HL-60 (cell line): ENCODE measurements at regions not wholly inside any gene's neighbourhood (a gene's known extent, or its start where the extent isn't known, plus 50 kb on each side); places are given as distances from the start of the nearest gene placed in this dataset.
"Not testable (repeated sequence)": the region's sequence is repeated elsewhere in the genome, so short reads cannot be mapped to it uniquely, and the experiment has no call there.

Source experiments
- DNase-seq, 2 experiments: peaks; one replicate each; pipeline ENCODE4 v3.0.0-alpha.2; 2010 to 2020; ENCODE audit warnings: low read depth in 1 of 2, low spot score in 1 of 2
- H3K27ac ChIP-seq: fragments of 250-450 bp; sonication (Bioruptor Pico); replicated peaks from 2 replicates; pipeline ENCODE4 v1.5.1; 2020; ENCODE audit warnings: mild to moderate bottlenecking, moderate library complexity
- H3K27me3 ChIP-seq: fragments of 250-450 bp; sonication (Bioruptor Pico); 2 replicates; pipeline ENCODE4 v1.5.1; 2021; ENCODE audit warnings: mild to moderate bottlenecking, moderate library complexity; ENCODE audit not compliant: insufficient read depth, poor library complexity, severe bottlenecking
- H3K4me3 ChIP-seq: replicated peaks from 2 replicates; pipeline ENCODE4 v1.5.1; 2011; ENCODE audit warnings: mild to moderate bottlenecking, control low read depth, low read length; ENCODE audit not compliant: insufficient read depth
- GABPA ChIP-seq: IDR thresholded peaks from 2 replicates; pipeline ENCODE4 v1.6.1; 2012; ENCODE audit warnings: low read depth
- POLR2AphosphoS5 ChIP-seq: IDR thresholded peaks from 2 replicates; pipeline ENCODE4 v1.6.1; 2012; ENCODE audit warnings: low read depth
- SPI1 ChIP-seq: IDR thresholded peaks from 2 replicates; pipeline ENCODE4 v1.6.1; 2012; ENCODE audit warnings: low read depth, mild to moderate bottlenecking, borderline replicate concordance
- TF ChIP-seq, protein P1 (sequence below): IDR thresholded peaks from one replicate; pipeline ENCODE4 v1.5.1; 2011; ENCODE audit warnings: low read length, control low read depth, inconsistent platforms; ENCODE audit not compliant: insufficient read depth
- TF ChIP-seq, protein P2 (sequence below): IDR thresholded peaks from 2 replicates; pipeline ENCODE4 v1.6.1; 2012; ENCODE audit warnings: low read depth; ENCODE audit not compliant: insufficient replicate concordance

DNA sequence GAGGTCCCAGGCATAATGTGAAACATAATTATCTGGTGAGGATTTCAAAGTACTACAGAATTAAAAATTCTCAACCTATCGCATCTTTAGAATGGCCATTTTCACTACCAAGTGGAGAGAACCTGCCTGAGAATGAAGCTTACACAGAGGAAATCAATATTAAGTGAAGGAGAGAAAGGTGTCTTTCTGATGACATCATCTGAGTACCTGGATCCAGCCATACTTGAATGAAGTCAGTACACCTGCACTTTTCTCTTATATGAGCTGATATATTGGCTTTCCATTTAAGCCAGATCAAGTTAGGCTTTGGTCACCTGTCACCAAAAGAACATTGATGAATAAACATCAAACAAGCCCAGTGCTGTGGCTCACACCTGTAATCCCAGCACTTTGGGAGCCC is 118.9 kb upstream of the MED14 start:
- TF ChIP-seq, protein P1, sequence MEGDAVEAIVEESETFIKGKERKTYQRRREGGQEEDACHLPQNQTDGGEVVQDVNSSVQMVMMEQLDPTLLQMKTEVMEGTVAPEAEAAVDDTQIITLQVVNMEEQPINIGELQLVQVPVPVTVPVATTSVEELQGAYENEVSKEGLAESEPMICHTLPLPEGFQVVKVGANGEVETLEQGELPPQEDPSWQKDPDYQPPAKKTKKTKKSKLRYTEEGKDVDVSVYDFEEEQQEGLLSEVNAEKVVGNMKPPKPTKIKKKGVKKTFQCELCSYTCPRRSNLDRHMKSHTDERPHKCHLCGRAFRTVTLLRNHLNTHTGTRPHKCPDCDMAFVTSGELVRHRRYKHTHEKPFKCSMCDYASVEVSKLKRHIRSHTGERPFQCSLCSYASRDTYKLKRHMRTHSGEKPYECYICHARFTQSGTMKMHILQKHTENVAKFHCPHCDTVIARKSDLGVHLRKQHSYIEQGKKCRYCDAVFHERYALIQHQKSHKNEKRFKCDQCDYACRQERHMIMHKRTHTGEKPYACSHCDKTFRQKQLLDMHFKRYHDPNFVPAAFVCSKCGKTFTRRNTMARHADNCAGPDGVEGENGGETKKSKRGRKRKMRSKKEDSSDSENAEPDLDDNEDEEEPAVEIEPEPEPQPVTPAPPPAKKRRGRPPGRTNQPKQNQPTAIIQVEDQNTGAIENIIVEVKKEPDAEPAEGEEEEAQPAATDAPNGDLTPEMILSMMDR: no peak
- TF ChIP-seq POLR2AphosphoS5: no peak
- TF ChIP-seq SPI1: no peak
- TF ChIP-seq, protein P2, sequence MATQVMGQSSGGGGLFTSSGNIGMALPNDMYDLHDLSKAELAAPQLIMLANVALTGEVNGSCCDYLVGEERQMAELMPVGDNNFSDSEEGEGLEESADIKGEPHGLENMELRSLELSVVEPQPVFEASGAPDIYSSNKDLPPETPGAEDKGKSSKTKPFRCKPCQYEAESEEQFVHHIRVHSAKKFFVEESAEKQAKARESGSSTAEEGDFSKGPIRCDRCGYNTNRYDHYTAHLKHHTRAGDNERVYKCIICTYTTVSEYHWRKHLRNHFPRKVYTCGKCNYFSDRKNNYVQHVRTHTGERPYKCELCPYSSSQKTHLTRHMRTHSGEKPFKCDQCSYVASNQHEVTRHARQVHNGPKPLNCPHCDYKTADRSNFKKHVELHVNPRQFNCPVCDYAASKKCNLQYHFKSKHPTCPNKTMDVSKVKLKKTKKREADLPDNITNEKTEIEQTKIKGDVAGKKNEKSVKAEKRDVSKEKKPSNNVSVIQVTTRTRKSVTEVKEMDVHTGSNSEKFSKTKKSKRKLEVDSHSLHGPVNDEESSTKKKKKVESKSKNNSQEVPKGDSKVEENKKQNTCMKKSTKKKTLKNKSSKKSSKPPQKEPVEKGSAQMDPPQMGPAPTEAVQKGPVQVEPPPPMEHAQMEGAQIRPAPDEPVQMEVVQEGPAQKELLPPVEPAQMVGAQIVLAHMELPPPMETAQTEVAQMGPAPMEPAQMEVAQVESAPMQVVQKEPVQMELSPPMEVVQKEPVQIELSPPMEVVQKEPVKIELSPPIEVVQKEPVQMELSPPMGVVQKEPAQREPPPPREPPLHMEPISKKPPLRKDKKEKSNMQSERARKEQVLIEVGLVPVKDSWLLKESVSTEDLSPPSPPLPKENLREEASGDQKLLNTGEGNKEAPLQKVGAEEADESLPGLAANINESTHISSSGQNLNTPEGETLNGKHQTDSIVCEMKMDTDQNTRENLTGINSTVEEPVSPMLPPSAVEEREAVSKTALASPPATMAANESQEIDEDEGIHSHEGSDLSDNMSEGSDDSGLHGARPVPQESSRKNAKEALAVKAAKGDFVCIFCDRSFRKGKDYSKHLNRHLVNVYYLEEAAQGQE: no peak
- TF ChIP-seq GABPA: no peak
- Histone ChIP-seq H3K27me3 (no peaks in the 10 kb centered on the region), H3K27ac (no peak overlapping the region), H3K4me3 (no peak overlapping the region)
- DNase-seq: no peak

DNA sequence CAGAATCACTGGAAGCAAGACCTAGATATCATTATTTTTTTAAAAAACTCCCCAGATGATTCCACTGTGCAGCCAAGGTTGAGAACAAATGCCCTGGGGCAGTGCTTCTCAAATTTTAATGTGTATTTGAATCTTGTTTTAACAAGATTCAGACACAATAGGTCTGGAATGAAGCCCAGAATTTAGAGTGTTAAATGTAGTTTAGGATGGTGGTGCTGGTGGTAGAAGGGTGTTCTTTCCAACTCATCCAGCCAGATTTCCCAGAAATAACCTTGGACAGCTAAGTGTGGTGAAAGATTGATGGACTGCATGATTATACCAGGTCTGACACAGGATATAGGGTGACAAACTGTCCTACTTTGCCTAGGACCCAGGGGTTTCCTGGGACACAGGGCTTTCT is 120.1 kb upstream of the MED14 start:
- Histone ChIP-seq H3K27me3 (no peaks in the 10 kb centered on the region), H3K27ac (no peak overlapping the region), H3K4me3 (no peak overlapping the region)
- no peak for DNase-seq
- TF ChIP-seq, protein P2: no peak
- TF ChIP-seq SPI1: no peak
- no peak for TF ChIP-seq GABPA
- TF ChIP-seq, protein P1: no peak
- TF ChIP-seq POLR2AphosphoS5: no peak

DNA sequence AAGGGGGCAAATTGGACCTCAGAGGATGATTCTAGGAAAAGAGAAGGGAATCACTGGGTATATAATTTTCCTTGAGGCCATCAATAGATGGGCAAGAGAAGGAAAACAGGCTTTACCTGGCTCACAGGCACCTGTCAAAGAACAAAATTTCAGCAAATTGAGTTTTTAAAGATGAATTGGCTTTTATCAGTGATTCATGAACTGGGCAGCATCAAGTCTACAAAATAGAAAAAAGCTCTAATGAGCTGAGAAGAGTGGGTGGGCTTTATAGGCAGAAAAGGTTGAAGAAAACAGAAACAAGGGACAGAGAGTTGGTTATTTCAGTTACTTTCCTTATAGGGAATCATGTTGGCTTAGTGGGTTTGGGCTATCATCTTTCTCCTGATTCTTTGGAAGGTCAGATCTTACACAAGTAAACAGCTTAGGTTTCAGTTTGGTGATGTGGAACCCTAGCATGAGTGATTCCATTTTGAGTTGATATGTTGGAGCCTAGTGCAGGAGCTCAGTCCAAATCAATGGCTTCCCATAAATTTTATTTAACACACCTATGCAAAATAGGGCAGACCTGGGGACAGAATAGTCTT is 120.7 kb upstream of the MED14 start:
- Histone ChIP-seq H3K27me3 (no peaks in the 10 kb centered on the region), H3K4me3 (no peak overlapping the region), H3K27ac (no peak overlapping the region)
- DNase-seq: no peak
- no peak for TF ChIP-seq GABPA
- TF ChIP-seq, protein P1: no peak
- no peak for TF ChIP-seq POLR2AphosphoS5
- TF ChIP-seq, protein P2: no peak
- no peak for TF ChIP-seq SPI1

DNA sequence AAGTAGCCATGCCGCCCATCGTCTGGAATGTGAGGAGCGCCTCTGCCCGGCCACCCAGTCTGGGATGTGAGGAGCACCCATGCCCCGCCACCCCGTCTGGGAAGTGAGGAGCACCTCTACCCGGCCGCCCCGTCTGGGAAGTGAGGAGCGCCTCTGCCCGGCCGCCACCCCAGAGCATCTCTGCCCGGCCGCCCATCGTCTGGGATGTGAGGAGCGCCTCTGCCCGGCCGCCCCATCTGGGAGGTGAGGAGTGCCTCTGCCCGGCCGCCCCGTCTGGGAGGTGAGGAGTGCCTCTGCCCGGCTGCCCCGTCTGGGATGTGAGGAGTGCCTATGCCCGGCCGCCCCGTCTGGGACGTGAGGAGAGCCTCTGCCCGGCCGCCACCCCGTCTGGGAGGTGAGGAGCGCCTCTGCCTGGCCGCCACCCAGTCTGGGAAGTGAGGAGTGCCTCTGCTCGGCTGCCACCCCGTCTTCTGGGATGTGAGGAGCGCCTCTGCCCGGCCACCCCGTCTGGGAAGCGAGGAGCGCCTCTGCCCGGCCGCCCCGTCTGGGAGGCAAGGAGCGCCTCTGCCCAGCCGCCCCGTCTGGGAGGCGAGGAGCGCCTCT is 126.7 kb upstream of the MED14 start:
- not testable (repeated sequence) for H3K27ac ChIP-seq, H3K27me3 ChIP-seq, DNase-seq, H3K4me3 ChIP-seq

DNA sequence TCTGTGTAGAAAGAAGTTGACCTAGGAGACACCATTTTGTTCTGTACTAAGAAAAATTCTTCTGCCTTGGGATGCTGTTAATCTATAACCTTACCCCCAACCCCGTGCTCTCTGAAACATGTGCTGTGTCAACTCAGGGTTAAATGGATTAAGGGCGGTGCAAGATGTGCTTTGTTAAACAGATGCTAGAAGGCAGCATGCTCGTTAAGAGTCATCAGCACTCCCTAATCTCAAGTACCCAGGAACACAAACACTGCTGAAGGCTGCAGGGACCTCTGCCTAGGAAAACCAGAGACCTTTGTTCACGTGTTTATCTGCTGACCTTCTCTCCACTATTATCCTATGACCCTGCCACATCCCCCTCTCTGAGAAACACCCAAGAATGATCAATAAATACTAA is 127.9 kb upstream of the MED14 start:
- H3K27ac ChIP-seq, H3K27me3 ChIP-seq, DNase-seq, H3K4me3 ChIP-seq: not testable (repeated sequence)
